GM10266 (cell line): ENCODE measurements at regions not wholly inside any gene's neighbourhood (a gene's known extent, or its start where the extent isn't known, plus 50 kb on each side); places are given as distances from the start of the nearest gene placed in this dataset.
A peak's percentile ranks its signal among the peaks of the same experiment; 100 is the strongest.

Experiments
- DNase-seq: peaks from one replicate; pipeline ENCODE4 v3.0.0; 2012; ENCODE audit errors: extremely low spot score
- CTCF ChIP-seq: IDR thresholded peaks from 2 replicates; pipeline ENCODE4 v1.5.1; 2012; ENCODE audit warnings: mild to moderate bottlenecking, low read depth; ENCODE audit not compliant: control insufficient read depth, insufficient read depth; ENCODE audit errors: missing control alignments

GRCh38 chr12:46531059-46531785 lies 158.6 kb upstream of the SLC38A2 start:
- TF ChIP-seq CTCF = no peak
- no peak for DNase-seq

- TF ChIP-seq CTCF = no peak
- DNase-seq = no peak
Measured at GRCh38 chr12:46530373-46531056, 157.9 kb upstream of the SLC38A2 start.

- TF ChIP-seq CTCF = no peak
- DNase-seq = peak; percentile 1
Measured at GRCh38 chr12:46526233-46526632, 153.7 kb upstream of the SLC38A2 start.

GRCh38 chr12:46524778-46525177 lies 152.2 kb upstream of the SLC38A2 start:
- TF ChIP-seq CTCF = no peak

GRCh38 chr12:46523863-46524770 lies 151.5 kb upstream of the SLC38A2 start:
- TF ChIP-seq CTCF = no peak
- no peak for DNase-seq

More at GRCh38 chr12:46524778-46525177, 152.2 kb upstream of the SLC38A2 start:
- no peak for DNase-seq

GRCh38 chr12:46523446-46523845 lies 150.9 kb upstream of the SLC38A2 start:
- DNase-seq = no peak

More at GRCh38 chr12:46523446-46523845, 150.9 kb upstream of the SLC38A2 start:
- TF ChIP-seq CTCF = no peak
